CD4-positive, CD25-positive, alpha-beta regulatory T cell (primary cell): ENCODE measurements at regions not wholly inside any gene's neighbourhood (a gene's known extent, or its start where the extent isn't known, plus 50 kb on each side); places are given as distances from the start of the nearest gene placed in this dataset.
"Not testable (repeated sequence)": the region's sequence is repeated elsewhere in the genome, so short reads cannot be mapped to it uniquely, and the experiment has no call there.

Source experiments
- ATAC-seq, 2 donors: fragments of 150-1000 bp; cut with Tn5 transposase; one replicate each; pipeline ENCODE4 v1.10.0; 2021; ENCODE audit warnings: low read depth in 2 of 2, moderate number of reproducible peaks in 2 of 2, moderate library complexity in 1 of 2
- DNase-seq, 3 donors: peaks; one replicate each; pipeline versions ENCODE4 v3.0.0 to v3.0.0-alpha.2; 2012 to 2022; ENCODE audit warnings: mixed read lengths in 1 of 3
- H3K27ac ChIP-seq: one replicate; pipeline ENCODE4 v1.7.0; 2013; ENCODE audit warnings: mild to moderate bottlenecking, low read length; ENCODE audit not compliant: insufficient read depth, poor library complexity, severe bottlenecking
- H3K27me3 ChIP-seq: one replicate; pipeline ENCODE4 v1.7.0; 2013; ENCODE audit warnings: low read length; ENCODE audit not compliant: control insufficient read depth, insufficient read depth
- H3K36me3 ChIP-seq: one replicate; pipeline ENCODE4 v1.7.0; 2013; ENCODE audit warnings: mild to moderate bottlenecking, low read length, moderate library complexity; ENCODE audit not compliant: control insufficient read depth, insufficient read depth
- H3K4me1 ChIP-seq: 2 replicates; pipeline ENCODE4 v1.7.0; 2013; ENCODE audit warnings: mild to moderate bottlenecking, low read length; ENCODE audit not compliant: insufficient read depth, control insufficient read depth, poor library complexity, severe bottlenecking
- H3K4me3 ChIP-seq: one replicate; pipeline ENCODE4 v1.7.0; 2013; ENCODE audit warnings: low read depth, mild to moderate bottlenecking, low read length, moderate library complexity
- H3K9me3 ChIP-seq, 2 experiments: 1 replicate in 1 of 2; 2 replicates in 1 of 2; pipeline ENCODE4 v1.7.0; 2013; ENCODE audit warnings: low read length in 2 of 2, mild to moderate bottlenecking in 1 of 2, moderate library complexity in 1 of 2; ENCODE audit not compliant: control insufficient read depth in 2 of 2
- H3K27ac Mint-ChIP-seq, 3 donors: one replicate each; pipeline ENCODE4 v1.8.0; 2020 to 2022; ENCODE audit warnings: mild to moderate bottlenecking in 3 of 3, mixed read lengths in 3 of 3, moderate library complexity in 2 of 3
- H3K27me3 Mint-ChIP-seq: one replicate; pipeline ENCODE4 v1.8.0; 2022; ENCODE audit warnings: mild to moderate bottlenecking, mixed read lengths
- H3K36me3 Mint-ChIP-seq: one replicate; pipeline ENCODE4 v1.8.0; 2020; ENCODE audit warnings: mixed read lengths
- H3K4me1 Mint-ChIP-seq, 4 donors: one replicate each; pipeline ENCODE4 v1.8.0; 2020 to 2022; ENCODE audit warnings: mixed read lengths in 4 of 4, mild to moderate bottlenecking in 1 of 4
- H3K4me3 Mint-ChIP-seq, 4 donors: one replicate each; pipeline ENCODE4 v1.8.0; 2020 to 2022; ENCODE audit warnings: mild to moderate bottlenecking in 4 of 4, mixed read lengths in 4 of 4, moderate library complexity in 3 of 4
- H3K9me3 Mint-ChIP-seq, 7 donors: one replicate each; pipeline ENCODE4 v1.8.0; 2020 to 2022; ENCODE audit warnings: mixed read lengths in 7 of 7, mild to moderate bottlenecking in 3 of 7, moderate library complexity in 2 of 7

GRCh38 chr11:115633977-115634376, 129.8 kb upstream of the CADM1 start:
- H3K4me3 ChIP-seq, H3K36me3 ChIP-seq, H3K4me1 Mint-ChIP-seq, DNase-seq, ATAC-seq, H3K4me1 ChIP-seq, H3K27me3 Mint-ChIP-seq, H3K27me3 ChIP-seq, H3K4me3 Mint-ChIP-seq, H3K27ac ChIP-seq, H3K27ac Mint-ChIP-seq, H3K9me3 Mint-ChIP-seq, H3K9me3 ChIP-seq, H3K36me3 Mint-ChIP-seq: not testable (repeated sequence)

DNA sequence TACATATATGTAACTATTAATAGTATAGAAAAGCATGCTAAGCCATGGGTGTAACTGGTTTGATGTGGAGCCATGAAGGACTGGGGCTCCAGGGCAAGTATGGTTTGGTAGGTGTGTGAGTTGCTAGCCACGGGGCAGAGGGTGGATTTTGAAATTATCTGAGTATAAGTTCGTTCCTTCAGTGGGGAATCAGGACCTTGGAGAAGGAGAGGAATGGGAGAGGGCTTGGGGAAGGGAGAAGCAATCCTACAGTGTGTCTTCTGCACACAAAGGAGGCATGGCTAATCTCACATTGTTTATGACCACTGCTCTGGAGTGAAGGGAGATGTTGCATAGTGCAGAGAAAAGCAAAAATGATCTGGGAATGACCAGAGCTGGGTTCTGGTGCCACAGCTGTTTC, 127.8 kb upstream of the CADM1 start:
- H3K9me3 ChIP-seq: no peaks in the 10 kb centered on the region
- no peak for ATAC-seq
- no peak overlapping the region for H3K27ac ChIP-seq
- H3K4me1 Mint-ChIP-seq: no peaks in the 10 kb centered on the region
- H3K4me3 Mint-ChIP-seq: no peak overlapping the region
- no peak overlapping the region for H3K27ac Mint-ChIP-seq
- H3K36me3 ChIP-seq: no peaks in the 10 kb centered on the region
- DNase-seq: no peak
- H3K4me1 ChIP-seq: no peaks in the 10 kb centered on the region
- H3K27me3 Mint-ChIP-seq: peaks cover 5% of the 10 kb centered on the region
- no peak overlapping the region for H3K4me3 ChIP-seq
- H3K36me3 Mint-ChIP-seq: no peaks in the 10 kb centered on the region
- peaks cover 0 to 5% (median 0%) of the 10 kb centered on the region in 7 donors for H3K9me3 Mint-ChIP-seq
- H3K27me3 ChIP-seq: no peaks in the 10 kb centered on the region

DNA sequence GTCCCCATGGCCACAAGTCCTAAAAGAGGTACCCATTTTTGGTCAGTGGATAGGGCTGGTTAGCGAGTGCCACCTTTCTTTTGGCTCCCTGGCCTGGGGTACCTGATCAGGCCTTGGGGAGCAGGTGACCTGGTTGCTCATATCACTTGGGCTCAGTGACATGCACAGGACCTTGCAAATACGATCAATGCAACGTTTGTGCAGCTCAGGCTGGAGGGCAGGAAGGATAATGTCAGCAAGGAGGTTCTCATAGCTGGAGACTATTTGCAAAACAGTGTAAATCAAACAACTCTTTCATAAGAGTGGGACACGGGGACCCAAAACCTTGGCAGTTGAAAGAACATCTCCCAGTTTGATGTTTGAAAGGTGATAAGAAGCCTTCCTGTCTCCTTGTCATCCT, 127.4 kb upstream of the CADM1 start:
- H3K4me3 ChIP-seq: no peak overlapping the region

GRCh38 chr11:115630214-115630613, 126.0 kb upstream of the CADM1 start:
- Histone ChIP-seq H3K27ac (no peak overlapping the region), H3K4me3 (no peak overlapping the region), H3K27me3 (no peaks in the 10 kb centered on the region), H3K36me3 (no peaks in the 10 kb centered on the region), H3K4me1 (no peaks in the 10 kb centered on the region), H3K9me3 (no peaks in the 10 kb centered on the region)
- Mint-ChIP-seq H3K36me3 (no peaks in the 10 kb centered on the region), H3K4me1 (no peaks in the 10 kb centered on the region), H3K9me3 (peaks cover 0 to 3% (median 0%) of the 10 kb centered on the region in 7 donors), H3K4me3 (no peak overlapping the region), H3K27me3 (peaks cover 5% of the 10 kb centered on the region), H3K27ac (no peak overlapping the region)
- DNase-seq: no peak
- no peak for ATAC-seq

More for the DNA sequence above, 127.4 kb upstream of the CADM1 start:
- no peaks in the 10 kb centered on the region for H3K9me3 ChIP-seq
- H3K36me3 Mint-ChIP-seq: no peaks in the 10 kb centered on the region
- H3K36me3 ChIP-seq: no peaks in the 10 kb centered on the region
- no peak overlapping the region for H3K4me3 Mint-ChIP-seq
- no peak overlapping the region for H3K27ac Mint-ChIP-seq
- DNase-seq (no peak), ATAC-seq (no peak)
- H3K9me3 Mint-ChIP-seq: peaks cover 0 to 4% (median 0%) of the 10 kb centered on the region in 7 donors
- no peaks in the 10 kb centered on the region for H3K4me1 Mint-ChIP-seq
- no peaks in the 10 kb centered on the region for H3K27me3 ChIP-seq
- H3K27me3 Mint-ChIP-seq: peaks cover 5% of the 10 kb centered on the region
- H3K4me1 ChIP-seq: no peaks in the 10 kb centered on the region
- no peak overlapping the region for H3K27ac ChIP-seq

GRCh38 chr11:115629456-115630015, 125.3 kb upstream of the CADM1 start:
- H3K36me3 ChIP-seq: no peaks in the 10 kb centered on the region
- H3K4me3 Mint-ChIP-seq: no peak overlapping the region
- DNase-seq: no peak

DNA sequence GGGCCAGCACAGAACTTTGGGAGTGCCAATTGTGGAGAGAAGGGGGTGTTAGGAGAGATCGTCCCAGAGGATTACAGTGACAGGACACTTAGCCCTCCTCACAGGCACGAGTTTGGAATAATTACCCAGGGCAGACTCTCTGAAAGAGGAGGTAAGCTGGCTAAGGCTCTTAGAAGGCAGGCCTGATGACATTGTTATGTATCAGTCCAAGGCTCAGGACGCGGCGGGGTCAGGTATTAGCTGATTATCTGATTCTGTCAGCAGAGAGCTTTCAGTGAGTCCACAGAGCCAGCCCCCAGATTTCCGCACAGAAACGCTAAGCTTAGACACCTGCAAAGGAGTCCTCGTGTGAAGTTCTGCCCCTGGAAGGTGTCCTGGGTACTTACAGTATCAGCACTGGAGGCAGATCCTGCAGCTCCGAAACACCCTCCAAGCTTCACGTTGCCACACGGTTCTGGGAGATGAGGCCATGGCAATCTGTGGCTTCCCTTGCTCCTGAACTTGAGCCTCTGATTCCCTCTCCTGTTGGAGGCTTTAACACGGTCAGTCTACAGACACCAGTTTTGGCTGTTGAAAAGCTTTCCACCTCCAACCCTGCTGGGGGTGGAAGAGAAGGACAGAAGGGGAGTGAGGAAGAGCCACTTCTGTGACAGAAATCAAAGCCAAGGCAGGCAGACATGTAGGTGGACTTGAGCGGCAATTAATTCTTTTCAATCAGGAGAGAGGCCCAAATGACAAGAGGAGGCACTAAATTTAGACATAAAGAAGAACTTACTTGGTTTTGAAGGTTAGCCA, 123.6 kb upstream of the CADM1 start:
- ATAC-seq (no peak), DNase-seq (no peak)
- no peaks in the 10 kb centered on the region for H3K4me1 ChIP-seq
- no peak overlapping the region for H3K4me3 Mint-ChIP-seq
- no peaks in the 10 kb centered on the region for H3K9me3 ChIP-seq
- no peaks in the 10 kb centered on the region for H3K4me1 Mint-ChIP-seq
- H3K27ac ChIP-seq: no peak overlapping the region
- H3K36me3 Mint-ChIP-seq: no peaks in the 10 kb centered on the region
- peaks cover 5% of the 10 kb centered on the region for H3K27me3 Mint-ChIP-seq
- no peaks in the 10 kb centered on the region for H3K36me3 ChIP-seq
- H3K4me3 ChIP-seq: no peak overlapping the region
- H3K27me3 ChIP-seq: no peaks in the 10 kb centered on the region
- H3K9me3 Mint-ChIP-seq: peaks cover 0 to 3% (median 0%) of the 10 kb centered on the region in 7 donors
- H3K27ac Mint-ChIP-seq: no peak overlapping the region

More at GRCh38 chr11:115629456-115630015, 125.3 kb upstream of the CADM1 start:
- Histone ChIP-seq H3K27me3 (no peaks in the 10 kb centered on the region), H3K4me1 (no peaks in the 10 kb centered on the region), H3K27ac (no peak overlapping the region), H3K4me3 (no peak overlapping the region), H3K9me3 (no peaks in the 10 kb centered on the region)
- ATAC-seq: no peak
- no peak overlapping the region for H3K27ac Mint-ChIP-seq
- peaks cover 0 to 3% (median 0%) of the 10 kb centered on the region in 7 donors for H3K9me3 Mint-ChIP-seq
- H3K27me3 Mint-ChIP-seq: peaks cover 5% of the 10 kb centered on the region
- no peaks in the 10 kb centered on the region for H3K36me3 Mint-ChIP-seq
- no peaks in the 10 kb centered on the region for H3K4me1 Mint-ChIP-seq

DNA sequence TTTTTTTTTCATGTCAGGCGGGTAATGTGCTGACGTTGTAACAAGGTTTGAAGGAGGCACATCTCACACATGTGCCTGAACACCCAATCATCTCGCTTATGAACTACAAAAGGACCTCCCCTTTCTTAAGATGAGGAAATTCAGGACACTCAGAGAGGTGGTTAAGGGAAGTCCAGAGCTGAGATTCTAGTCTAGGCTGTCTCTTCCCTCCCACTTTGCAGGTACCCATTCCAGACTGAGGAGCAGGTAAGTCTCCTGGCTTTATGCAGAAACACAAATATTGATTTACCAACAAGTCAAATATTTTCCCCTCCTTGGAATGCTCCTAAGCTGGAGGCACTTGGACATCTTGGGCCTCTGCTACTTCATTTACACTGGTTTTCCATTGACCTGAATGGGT, 122.9 kb upstream of the CADM1 start:
- Histone ChIP-seq H3K4me1 (no peaks in the 10 kb centered on the region), H3K4me3 (no peak overlapping the region), H3K36me3 (no peaks in the 10 kb centered on the region), H3K27ac (no peak overlapping the region), H3K9me3 (no peaks in the 10 kb centered on the region), H3K27me3 (no peaks in the 10 kb centered on the region)
- Mint-ChIP-seq H3K4me3 (no peak overlapping the region), H3K9me3 (peaks cover 0 to 3% (median 0%) of the 10 kb centered on the region in 7 donors), H3K27me3 (peaks cover 5% of the 10 kb centered on the region), H3K27ac (no peak overlapping the region), H3K36me3 (no peaks in the 10 kb centered on the region), H3K4me1 (no peaks in the 10 kb centered on the region)
- ATAC-seq (no peak), DNase-seq (no peak)

- ATAC-seq (no peak), DNase-seq (no peak)
- no peak overlapping the region for H3K27ac ChIP-seq
- Mint-ChIP-seq H3K36me3 (no peaks in the 10 kb centered on the region), H3K4me3 (no peak overlapping the region), H3K27me3 (peaks cover 5% of the 10 kb centered on the region), H3K27ac (no peak overlapping the region), H3K9me3 (peaks cover 0 to 2% (median 0%) of the 10 kb centered on the region in 7 donors), H3K4me1 (no peaks in the 10 kb centered on the region)
- no peaks in the 10 kb centered on the region for H3K27me3 ChIP-seq
- no peaks in the 10 kb centered on the region for H3K4me1 ChIP-seq
- no peak overlapping the region for H3K4me3 ChIP-seq
- H3K9me3 ChIP-seq: no peaks in the 10 kb centered on the region
- no peaks in the 10 kb centered on the region for H3K36me3 ChIP-seq
Observed at GRCh38 chr11:115626414-115626813, 122.2 kb upstream of the CADM1 start.
